Vagina (tissue), 2 donors: ENCODE measurements at regions not wholly inside any gene's neighbourhood (a gene's known extent, or its start where the extent isn't known, plus 50 kb on each side); places are given as distances from the start of the nearest gene placed in this dataset.

Source experiments
- DNase-seq, 2 donors: peaks; one replicate each; pipeline ENCODE4 v3.0.0-alpha.2; 2017; ENCODE audit errors: extremely low spot score in 2 of 2
- H3K27ac ChIP-seq: fragments of 200-600 bp; sonication (generic); one replicate; pipeline ENCODE4 v1.5.1; 2019
- H3K27me3 ChIP-seq: fragments of 200-600 bp; sonication (generic); one replicate; pipeline ENCODE4 v1.5.1; 2019
- H3K36me3 ChIP-seq, 2 donors: fragments of 200-600 bp; sonication (generic); one replicate each; pipeline ENCODE4 v1.5.1; 2017 to 2019
- H3K4me1 ChIP-seq: fragments of 200-600 bp; sonication (generic); one replicate; pipeline ENCODE4 v1.5.1; 2019
- H3K4me3 ChIP-seq, 2 donors: fragments of 200-600 bp; sonication (generic); 1 replicate in 1 of 2; 2 replicates in 1 of 2; pipeline ENCODE4 v1.5.1; 2016 to 2019
- H3K9me3 ChIP-seq: fragments of 200-600 bp; sonication (generic); one replicate; pipeline ENCODE4 v1.5.1; 2019
- CTCF ChIP-seq, 3 experiments: fragments of 450-650 bp in 2 of 3; fragments of 200-600 bp in 1 of 3; sonication (generic) in 1 of 3; IDR thresholded peaks; one replicate each; pipeline ENCODE4 v1.5.1; 2017 to 2019; ENCODE audit warnings: antibody characterized with exemption in 3 of 3, mild to moderate bottlenecking in 2 of 3, moderate library complexity in 2 of 3
- POLR2A ChIP-seq, 2 donors: fragments of 450-650 bp; IDR thresholded peaks; one replicate each; pipeline ENCODE4 v1.6.1; 2017; ENCODE audit warnings: antibody characterized with exemption in 2 of 2, mild to moderate bottlenecking in 2 of 2, moderate library complexity in 2 of 2
- POLR2AphosphoS5 ChIP-seq, 2 donors: sonication (generic); formaldehyde crosslinking; IDR thresholded peaks; one replicate each; pipeline ENCODE4 v1.9.0; 2017; ENCODE audit warnings: antibody characterized with exemption in 2 of 2, mild to moderate bottlenecking in 2 of 2, low read depth in 1 of 2; ENCODE audit not compliant: insufficient read depth in 1 of 2
- intact Hi-C: fragments of 100-400 bp; cut with DNase I; formaldehyde crosslinking; loops from one replicate; pipeline ENCODE4 v1.15.1; 2023

GRCh38 chr13:62126400-62126799, 710.8 kb upstream of the PCDH20 start:
- intact Hi-C loops: no loop called here
- TF ChIP-seq POLR2AphosphoS5 (IDR thresholded peaks at IDR 0.05; ENCODE audit: insufficient read depth in 1 of 2, low read depth in 1 of 2) (no peak), CTCF (IDR thresholded peaks at IDR 0.05) (no peak), POLR2A (IDR thresholded peaks at IDR 0.05) (no peak)
- H3K27ac ChIP-seq: no peak overlapping the region
- no peaks in the 10 kb centered on the region for H3K36me3 ChIP-seq
- H3K27me3 ChIP-seq: no peaks in the 10 kb centered on the region
- no peaks in the 10 kb centered on the region for H3K4me1 ChIP-seq
- DNase-seq: no peak
- no peak overlapping the region for H3K4me3 ChIP-seq
- H3K9me3 ChIP-seq: no peaks in the 10 kb centered on the region

- DNase-seq: no peak
- no peak overlapping the region for H3K27ac ChIP-seq
- H3K27me3 ChIP-seq: no peaks in the 10 kb centered on the region
- H3K4me3 ChIP-seq: no peak overlapping the region
- no peaks in the 10 kb centered on the region for H3K36me3 ChIP-seq
- intact Hi-C loops: no loop called here
- no peaks in the 10 kb centered on the region for H3K4me1 ChIP-seq
- TF ChIP-seq POLR2AphosphoS5 (IDR thresholded peaks at IDR 0.05; ENCODE audit: insufficient read depth in 1 of 2, low read depth in 1 of 2) (no peak), CTCF (IDR thresholded peaks at IDR 0.05) (no peak), POLR2A (IDR thresholded peaks at IDR 0.05) (no peak)
- H3K9me3 ChIP-seq: no peaks in the 10 kb centered on the region
Observed at GRCh38 chr13:62125451-62125850, 709.8 kb upstream of the PCDH20 start.

- no peak for TF ChIP-seq POLR2A (IDR thresholded peaks at IDR 0.05)
- no peak for TF ChIP-seq CTCF (IDR thresholded peaks at IDR 0.05)
- TF ChIP-seq POLR2AphosphoS5 (IDR thresholded peaks at IDR 0.05; ENCODE audit: insufficient read depth in 1 of 2, low read depth in 1 of 2): no peak
- no peak overlapping the region for H3K27ac ChIP-seq
- no peaks in the 10 kb centered on the region for H3K4me1 ChIP-seq
- no peak for DNase-seq
- no peak overlapping the region for H3K4me3 ChIP-seq
- H3K9me3 ChIP-seq: no peaks in the 10 kb centered on the region
- no peaks in the 10 kb centered on the region for H3K27me3 ChIP-seq
- no peaks in the 10 kb centered on the region for H3K36me3 ChIP-seq
- intact Hi-C loops: no loop called here
Observed at GRCh38 chr13:62123409-62123808, 707.8 kb upstream of the PCDH20 start.

GRCh38 chr13:62122434-62122833, 706.8 kb upstream of the PCDH20 start:
- no peak for TF ChIP-seq POLR2AphosphoS5 (IDR thresholded peaks at IDR 0.05; ENCODE audit: insufficient read depth in 1 of 2, low read depth in 1 of 2)
- TF ChIP-seq POLR2A (IDR thresholded peaks at IDR 0.05): no peak
- no peak for TF ChIP-seq CTCF (IDR thresholded peaks at IDR 0.05)
- no peak for DNase-seq
- H3K27ac ChIP-seq: no peak overlapping the region
- H3K4me1 ChIP-seq: no peaks in the 10 kb centered on the region
- no peaks in the 10 kb centered on the region for H3K9me3 ChIP-seq
- no peak overlapping the region for H3K4me3 ChIP-seq
- intact Hi-C loops: no loop called here
- no peaks in the 10 kb centered on the region for H3K27me3 ChIP-seq
- H3K36me3 ChIP-seq: no peaks in the 10 kb centered on the region

- TF ChIP-seq CTCF (IDR thresholded peaks at IDR 0.05): no peak
- TF ChIP-seq POLR2A (IDR thresholded peaks at IDR 0.05): no peak
- no peak for TF ChIP-seq POLR2AphosphoS5 (IDR thresholded peaks at IDR 0.05; ENCODE audit: insufficient read depth in 1 of 2, low read depth in 1 of 2)
- no peak for DNase-seq
- Histone ChIP-seq H3K4me3 (no peak overlapping the region), H3K27me3 (no peaks in the 10 kb centered on the region), H3K27ac (no peak overlapping the region), H3K9me3 (no peaks in the 10 kb centered on the region), H3K36me3 (no peaks in the 10 kb centered on the region), H3K4me1 (no peaks in the 10 kb centered on the region)
- intact Hi-C loops: no loop called here
Observed at GRCh38 chr13:62119739-62120700, 704.4 kb upstream of the PCDH20 start.
